ENCODE measurements at regions not wholly inside any gene's neighbourhood (a gene's known extent, or its start where the extent isn't known, plus 50 kb on each side); places are given as distances from the start of the nearest gene placed in this dataset.

DNA sequence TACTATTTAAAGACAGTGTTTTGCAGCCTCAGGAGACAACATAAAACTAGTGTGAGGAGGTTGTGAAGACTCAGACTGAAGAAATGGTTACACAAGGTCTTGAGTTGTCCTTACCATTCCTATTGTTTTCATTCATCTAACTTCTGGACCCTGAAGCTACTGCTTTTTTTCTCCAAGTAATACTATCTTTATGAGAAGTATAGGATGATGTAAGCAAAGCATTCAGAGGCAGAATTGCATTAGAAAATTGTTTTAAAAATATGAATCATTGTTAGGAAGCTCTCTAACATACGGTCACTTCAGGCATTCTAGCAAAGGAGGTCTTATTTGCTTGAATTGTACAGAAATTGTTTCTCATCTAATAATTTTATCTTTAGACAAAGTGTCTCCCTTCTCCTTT, 357.8 kb downstream of the TLL1 start:
- no peak overlapping the region for H3K27ac ChIP-seq
- ATAC-seq = no peak
- H3K9me3 ChIP-seq = peaks cover 0 to 20% of the 10 kb centered on the region in 2 donors
- H3K27me3 ChIP-seq = no peaks in the 10 kb centered on the region
- DNase-seq = no peak
- no peaks in the 10 kb centered on the region for H3K4me1 ChIP-seq
- H3K4me3 ChIP-seq = no peak overlapping the region
- H3K36me3 ChIP-seq = no peaks in the 10 kb centered on the region
- intact Hi-C loops (cut with DNase I) = no loop called here
- TF ChIP-seq, protein P1, sequence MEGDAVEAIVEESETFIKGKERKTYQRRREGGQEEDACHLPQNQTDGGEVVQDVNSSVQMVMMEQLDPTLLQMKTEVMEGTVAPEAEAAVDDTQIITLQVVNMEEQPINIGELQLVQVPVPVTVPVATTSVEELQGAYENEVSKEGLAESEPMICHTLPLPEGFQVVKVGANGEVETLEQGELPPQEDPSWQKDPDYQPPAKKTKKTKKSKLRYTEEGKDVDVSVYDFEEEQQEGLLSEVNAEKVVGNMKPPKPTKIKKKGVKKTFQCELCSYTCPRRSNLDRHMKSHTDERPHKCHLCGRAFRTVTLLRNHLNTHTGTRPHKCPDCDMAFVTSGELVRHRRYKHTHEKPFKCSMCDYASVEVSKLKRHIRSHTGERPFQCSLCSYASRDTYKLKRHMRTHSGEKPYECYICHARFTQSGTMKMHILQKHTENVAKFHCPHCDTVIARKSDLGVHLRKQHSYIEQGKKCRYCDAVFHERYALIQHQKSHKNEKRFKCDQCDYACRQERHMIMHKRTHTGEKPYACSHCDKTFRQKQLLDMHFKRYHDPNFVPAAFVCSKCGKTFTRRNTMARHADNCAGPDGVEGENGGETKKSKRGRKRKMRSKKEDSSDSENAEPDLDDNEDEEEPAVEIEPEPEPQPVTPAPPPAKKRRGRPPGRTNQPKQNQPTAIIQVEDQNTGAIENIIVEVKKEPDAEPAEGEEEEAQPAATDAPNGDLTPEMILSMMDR (IDR thresholded peaks at IDR 0.05) = no peak

DNA sequence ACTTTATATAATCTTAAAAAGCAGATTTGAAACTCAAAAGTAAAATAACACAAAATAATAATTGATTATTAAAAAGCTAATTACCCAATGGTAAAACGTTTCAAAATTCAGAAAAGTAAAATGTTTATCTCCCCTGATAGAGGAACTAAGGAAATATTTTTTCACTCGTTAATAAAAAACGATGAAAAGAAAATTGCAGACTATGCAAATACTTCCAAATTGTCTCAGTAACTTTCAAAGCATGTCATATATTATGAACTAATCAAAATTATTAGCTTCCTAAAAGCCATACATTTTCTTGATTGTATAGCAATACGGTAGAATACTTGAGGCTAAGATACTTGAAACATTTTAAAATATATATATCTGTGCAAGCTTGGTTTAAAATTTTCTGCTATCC, 366.3 kb downstream of the TLL1 start:
- Histone ChIP-seq H3K27ac (no peak overlapping the region), H3K27me3 (no peaks in the 10 kb centered on the region), H3K36me3 (no peaks in the 10 kb centered on the region), H3K9me3 (peaks cover 0 to 2% of the 10 kb centered on the region in 2 donors), H3K4me3 (no peak overlapping the region), H3K4me1 (no peaks in the 10 kb centered on the region)
- ATAC-seq = no peak
- DNase-seq = no peak
- intact Hi-C loops (cut with DNase I) = no loop called here
- TF ChIP-seq, protein P1 (IDR thresholded peaks at IDR 0.05) = no peak

- Histone ChIP-seq H3K4me3 (no peak overlapping the region), H3K27ac (no peak overlapping the region), H3K36me3 (no peaks in the 10 kb centered on the region), H3K9me3 (no peaks in the 10 kb centered on the region), H3K27me3 (no peaks in the 10 kb centered on the region), H3K4me1 (no peaks in the 10 kb centered on the region)
- intact Hi-C loops (cut with DNase I) = no loop called here
- ATAC-seq = no peak
- TF ChIP-seq, protein P1 (IDR thresholded peaks at IDR 0.05) = peak in 1 of 2 donors; percentile 11
- peak in 1 of 4 donors; percentile 4 for DNase-seq
Observed at GRCh38 chr4:166252487-166253402, 379.7 kb downstream of the TLL1 start.

GRCh38 chr4:166257276-166257675, 384.2 kb downstream of the TLL1 start:
- Histone ChIP-seq H3K27me3 (no peaks in the 10 kb centered on the region), H3K9me3 (no peaks in the 10 kb centered on the region), H3K36me3 (no peaks in the 10 kb centered on the region), H3K4me1 (no peaks in the 10 kb centered on the region), H3K27ac (no peak overlapping the region), H3K4me3 (no peak overlapping the region)
- ATAC-seq (no peak), DNase-seq (no peak)
- TF ChIP-seq, protein P1 (IDR thresholded peaks at IDR 0.05) = no peak
- intact Hi-C loops (cut with DNase I) = no loop called here

- no peak for DNase-seq
- ATAC-seq = peak; percentile 37
Observed at GRCh38 chr4:166257891-166258290, 384.9 kb downstream of the TLL1 start.

More at GRCh38 chr4:166257891-166258290, 384.9 kb downstream of the TLL1 start:
- Histone ChIP-seq H3K4me1 (no peaks in the 10 kb centered on the region), H3K9me3 (no peaks in the 10 kb centered on the region), H3K36me3 (no peaks in the 10 kb centered on the region), H3K4me3 (no peak overlapping the region), H3K27me3 (no peaks in the 10 kb centered on the region), H3K27ac (no peak overlapping the region)
- intact Hi-C loops (cut with DNase I) = no loop called here
- TF ChIP-seq, protein P1 (IDR thresholded peaks at IDR 0.05) = no peak

All from left lung (tissue), 4 donors.